ENCODE measurements at regions not wholly inside any gene's neighbourhood (a gene's known extent, or its start where the extent isn't known, plus 50 kb on each side); places are given as distances from the start of the nearest gene placed in this dataset.

GRCh38 chr12:98319716-98320425, 195.5 kb upstream of the TMPO start:
- DNase-seq (ENCODE audit: low read depth) = no peak
- no peak for TF ChIP-seq CTCF (conservative IDR thresholded peaks at IDR 0.05; ENCODE audit: low read depth, low read length)
- no peak overlapping the region for H3K4me3 ChIP-seq (ENCODE audit: low read depth, low read length)

- TF ChIP-seq CTCF (conservative IDR thresholded peaks at IDR 0.05; ENCODE audit: low read depth, low read length) = no peak
- no peak overlapping the region for H3K4me3 ChIP-seq (ENCODE audit: low read depth, low read length)
Observed at GRCh38 chr12:98325003-98325402, 190.4 kb upstream of the TMPO start.

DNA sequence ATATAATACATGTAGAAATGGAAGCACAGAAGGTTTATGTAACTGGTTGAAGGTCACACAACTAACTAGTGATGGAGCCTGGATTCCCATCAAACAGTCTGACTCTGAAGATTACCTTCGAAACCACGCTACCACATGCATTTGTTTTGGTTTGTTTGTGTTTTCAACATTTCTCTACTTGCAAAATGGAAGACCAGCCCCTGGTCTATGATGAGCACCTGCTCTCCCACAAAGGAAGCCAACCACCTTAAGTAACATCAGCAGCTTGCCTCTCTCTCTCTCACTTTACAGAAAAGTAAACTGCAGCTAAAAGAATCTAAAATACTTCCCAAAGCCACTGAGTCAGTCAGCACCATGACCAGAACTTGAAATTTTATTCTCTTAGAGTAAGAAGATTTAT, 186.9 kb upstream of the TMPO start:
- no peak for DNase-seq (ENCODE audit: low read depth)
- H3K4me3 ChIP-seq (ENCODE audit: low read depth, low read length) = no peak overlapping the region
- no peak for TF ChIP-seq CTCF (conservative IDR thresholded peaks at IDR 0.05; ENCODE audit: low read depth, low read length)

More at GRCh38 chr12:98325003-98325402, 190.4 kb upstream of the TMPO start:
- no peak for DNase-seq (ENCODE audit: low read depth)

DNA sequence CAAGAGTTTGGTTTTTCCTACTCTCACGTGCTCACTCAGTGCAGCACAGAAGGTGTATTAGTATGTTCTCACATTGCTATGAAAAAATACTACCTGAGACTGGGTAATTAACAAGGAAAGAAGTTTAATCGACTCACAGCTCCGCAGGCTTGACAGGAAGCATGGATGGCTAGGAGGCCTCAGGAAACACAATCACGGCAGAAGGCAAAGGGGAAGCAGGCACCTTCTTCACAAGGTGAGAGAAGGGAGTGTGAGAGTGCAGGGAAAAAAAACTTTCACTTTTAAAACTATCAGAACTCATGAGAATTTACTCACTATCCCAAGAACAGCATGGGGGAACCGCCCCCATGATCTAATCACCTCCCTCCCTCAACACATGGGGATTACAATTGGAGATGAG, 185.8 kb upstream of the TMPO start:
- no peak overlapping the region for H3K4me3 ChIP-seq (ENCODE audit: low read depth, low read length)
- DNase-seq (ENCODE audit: low read depth) = no peak
- TF ChIP-seq CTCF (conservative IDR thresholded peaks at IDR 0.05; ENCODE audit: low read depth, low read length) = no peak

DNA sequence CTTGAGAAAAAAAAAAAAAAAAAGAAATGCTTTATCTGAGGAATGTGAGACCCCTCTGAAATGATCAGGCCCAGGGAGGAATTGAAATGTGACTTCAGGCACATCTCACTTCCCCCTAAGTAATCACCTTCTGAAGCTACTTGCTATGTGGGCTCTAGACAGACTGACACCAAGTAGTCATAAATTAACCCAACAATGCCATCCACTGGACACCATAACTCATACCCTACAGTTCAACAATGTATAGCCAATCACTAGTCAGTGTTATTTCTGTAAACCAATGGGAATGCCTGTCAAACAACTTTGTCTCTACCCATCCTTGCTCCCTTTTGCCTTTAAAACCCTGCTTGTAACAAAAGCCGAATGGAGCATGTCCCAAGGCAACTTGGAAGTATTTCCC, 182.7 kb upstream of the TMPO start:
- no peak for DNase-seq (ENCODE audit: low read depth)
- TF ChIP-seq CTCF (conservative IDR thresholded peaks at IDR 0.05; ENCODE audit: low read depth, low read length) = no peak
- H3K4me3 ChIP-seq (ENCODE audit: low read depth, low read length) = no peak overlapping the region

DNA sequence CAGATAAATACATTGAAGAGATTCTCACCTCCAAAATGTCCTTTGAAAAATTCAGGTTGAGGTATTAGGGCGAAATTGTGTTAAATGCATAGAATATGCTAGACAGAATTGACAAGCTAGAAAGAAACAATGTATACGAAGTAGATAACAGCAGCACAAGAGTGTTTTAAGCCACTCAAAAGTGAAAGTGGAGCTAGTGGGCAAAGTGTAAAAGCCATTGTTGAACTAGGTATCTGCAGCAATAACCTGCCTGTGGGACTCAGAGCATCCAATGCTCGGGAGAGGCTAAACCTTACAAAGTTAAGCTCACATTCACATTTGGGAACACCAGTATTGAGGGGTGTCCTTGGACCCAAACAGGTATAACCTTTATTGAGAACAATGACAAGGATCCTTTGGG, 180.6 kb upstream of the TMPO start:
- no peak for DNase-seq (ENCODE audit: low read depth)
- H3K4me3 ChIP-seq (ENCODE audit: low read depth, low read length) = no peak overlapping the region
- TF ChIP-seq CTCF (conservative IDR thresholded peaks at IDR 0.05; ENCODE audit: low read depth, low read length) = no peak

GRCh38 chr12:98341026-98341425, 174.4 kb upstream of the TMPO start:
- H3K4me3 ChIP-seq (ENCODE audit: low read depth, low read length) = no peak overlapping the region
- TF ChIP-seq CTCF (conservative IDR thresholded peaks at IDR 0.05; ENCODE audit: low read depth, low read length) = no peak
- DNase-seq (ENCODE audit: low read depth) = no peak

Data from epithelial cell of proximal tubule (primary cell).